NB4 (cell line): ENCODE measurements at regions not wholly inside any gene's neighbourhood (a gene's known extent, or its start where the extent isn't known, plus 50 kb on each side); places are given as distances from the start of the nearest gene placed in this dataset.

ENCODE experiments used
- CTCF ChIP-seq: IDR thresholded peaks from one replicate; pipeline ENCODE4 v1.5.1; 2012; ENCODE audit warnings: low read depth, low read length
- MAX ChIP-seq: IDR thresholded peaks from 2 replicates; pipeline ENCODE4 v1.6.1; 2011; ENCODE audit warnings: low read depth, low read length

GRCh38 chr19:8899356-8899755, 67.2 kb downstream of the MBD3L1 start:
- TF ChIP-seq CTCF (no peak), MAX (no peak)
